ENCODE measurements at regions not wholly inside any gene's neighbourhood (a gene's known extent, or its start where the extent isn't known, plus 50 kb on each side); places are given as distances from the start of the nearest gene placed in this dataset.

DNA sequence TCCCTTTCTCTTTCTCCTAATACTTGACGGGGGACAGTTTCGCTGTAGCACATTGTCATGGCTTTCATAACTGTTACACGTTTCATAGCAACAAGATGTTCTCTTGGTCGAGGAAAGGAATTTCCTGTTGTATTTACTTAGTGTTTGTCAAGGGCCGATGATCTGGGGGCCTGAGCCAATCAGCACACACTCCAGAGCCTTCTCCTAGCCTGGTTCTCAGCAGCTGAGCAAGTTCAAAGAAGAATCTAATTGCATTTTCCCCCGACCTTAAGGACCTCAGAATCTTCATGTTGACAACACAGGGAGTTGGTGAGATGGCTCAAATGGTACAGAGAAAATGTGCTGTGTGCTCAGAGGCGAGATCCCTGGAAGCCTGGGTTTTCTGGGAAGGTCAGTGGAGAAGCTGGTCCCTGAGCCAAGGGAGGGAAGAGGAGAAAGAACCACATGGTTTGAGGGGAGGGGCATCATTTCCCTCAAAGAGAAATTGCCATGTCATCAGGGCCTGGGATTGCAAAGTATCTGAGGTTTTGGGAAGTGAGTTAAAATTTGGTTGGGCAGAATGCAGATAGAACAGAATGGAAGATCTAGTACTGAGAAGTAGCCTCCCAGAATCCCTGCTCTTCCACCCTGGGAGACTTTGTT is 76.9 kb upstream of the AGAP1 start:
- no peak for TF ChIP-seq POLR2A (IDR thresholded peaks at IDR 0.05; ENCODE audit: low read length)
- no peak for TF ChIP-seq SMC3 (IDR thresholded peaks at IDR 0.05)
- no peak for TF ChIP-seq EP300 (IDR thresholded peaks at IDR 0.05)
- TF ChIP-seq, protein P1, sequence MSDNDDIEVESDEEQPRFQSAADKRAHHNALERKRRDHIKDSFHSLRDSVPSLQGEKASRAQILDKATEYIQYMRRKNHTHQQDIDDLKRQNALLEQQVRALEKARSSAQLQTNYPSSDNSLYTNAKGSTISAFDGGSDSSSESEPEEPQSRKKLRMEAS (IDR thresholded peaks at IDR 0.05): no peak
- TF ChIP-seq RNF2 (IDR thresholded peaks at IDR 0.05; ENCODE audit: borderline replicate concordance, low read depth): no peak
